Left lung (tissue), 4 donors: ENCODE measurements at regions not wholly inside any gene's neighbourhood (a gene's known extent, or its start where the extent isn't known, plus 50 kb on each side); places are given as distances from the start of the nearest gene placed in this dataset.

Source experiments
- ATAC-seq: fragments of 200-7000 bp; cut with Tn5 transposase; one replicate; pipeline ENCODE4 v1.9.1; 2020; ENCODE audit warnings: moderate library complexity
- DNase-seq, 4 donors: peaks; one replicate each; pipeline ENCODE4 v3.0.0-alpha.2; 2013 to 2020
- H3K27ac ChIP-seq, 2 donors: fragments of 200-600 bp; sonication (generic) in 1 of 2; one replicate each; pipeline versions ENCODE4 v1.5.0 to v1.8.0; 2020 to 2021
- H3K27me3 ChIP-seq, 2 donors: fragments of 200-600 bp; sonication (generic) in 1 of 2; one replicate each; pipeline versions ENCODE4 v1.5.0 to v1.8.0; 2020 to 2021
- H3K36me3 ChIP-seq, 2 donors: fragments of 200-600 bp; sonication (generic) in 1 of 2; one replicate each; pipeline versions ENCODE4 v1.5.0 to v1.8.0; 2020 to 2021
- H3K4me1 ChIP-seq, 2 donors: fragments of 200-600 bp; one replicate each; pipeline ENCODE4 v1.8.0; 2021
- H3K4me3 ChIP-seq, 2 donors: fragments of 200-600 bp; sonication (generic) in 1 of 2; one replicate each; pipeline versions ENCODE4 v1.5.0 to v1.8.0; 2020 to 2021; ENCODE audit warnings: mild to moderate bottlenecking in 1 of 2
- H3K9me3 ChIP-seq, 2 donors: fragments of 200-600 bp; sonication (generic) in 1 of 2; one replicate each; pipeline versions ENCODE4 v1.5.0 to v1.8.0; 2020 to 2021
- intact Hi-C, 2 donors: fragments of 100-400 bp; cut with DNase I; formaldehyde crosslinking; loops; one replicate each; pipeline versions ENCODE4 v1.11.2 to v1.14.2; 2022
- TF ChIP-seq, protein P1 (sequence below), 2 donors: fragments of 200-600 bp; sonication (generic) in 1 of 2; IDR thresholded peaks; one replicate each; pipeline versions ENCODE4 v1.5.0 to v1.8.0; 2021; ENCODE audit warnings: antibody characterized with exemption in 2 of 2
- donor health status: DM: no; HTN: yes; CAD: no.
- donor health status: DM: no; HTN: no; CAD: no.

DNA sequence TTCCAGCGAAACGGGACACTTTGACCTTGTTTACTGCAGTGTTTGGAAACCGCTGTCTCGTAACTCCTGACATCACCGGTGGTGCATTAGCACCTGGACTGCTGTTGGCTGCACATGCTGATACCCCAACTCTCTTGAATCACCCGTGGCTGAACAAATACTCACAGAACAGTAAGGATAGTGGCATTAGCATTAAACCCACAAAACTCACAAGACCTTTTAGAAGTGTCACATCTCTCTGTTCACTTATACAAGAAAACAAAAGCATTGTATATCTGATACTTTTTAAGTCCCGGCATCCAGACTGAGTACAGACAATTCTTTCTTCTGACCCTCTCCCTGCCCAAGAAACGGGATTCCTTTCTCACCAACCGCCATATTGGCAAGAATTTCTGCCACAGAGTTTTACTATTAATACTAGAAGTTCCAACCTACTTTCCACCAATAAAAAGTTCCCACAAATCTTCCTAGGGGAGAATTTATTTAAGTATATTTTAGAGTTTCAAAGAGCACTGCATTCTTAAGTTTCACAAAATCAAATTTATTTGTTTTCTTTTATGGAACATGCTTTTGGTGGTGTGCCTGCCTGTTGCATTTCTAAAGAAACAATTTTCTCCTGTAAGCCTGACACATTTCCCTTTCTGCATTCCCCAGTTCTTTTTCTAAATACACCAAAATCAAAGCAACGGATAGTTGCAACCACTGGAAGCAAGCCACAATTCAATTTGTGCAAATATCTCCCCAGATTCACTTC, 208.4 kb upstream of the KLF14 start:
- peaks cover 0 to 13% of the 10 kb centered on the region in 2 donors for H3K36me3 ChIP-seq
- TF ChIP-seq, protein P1, sequence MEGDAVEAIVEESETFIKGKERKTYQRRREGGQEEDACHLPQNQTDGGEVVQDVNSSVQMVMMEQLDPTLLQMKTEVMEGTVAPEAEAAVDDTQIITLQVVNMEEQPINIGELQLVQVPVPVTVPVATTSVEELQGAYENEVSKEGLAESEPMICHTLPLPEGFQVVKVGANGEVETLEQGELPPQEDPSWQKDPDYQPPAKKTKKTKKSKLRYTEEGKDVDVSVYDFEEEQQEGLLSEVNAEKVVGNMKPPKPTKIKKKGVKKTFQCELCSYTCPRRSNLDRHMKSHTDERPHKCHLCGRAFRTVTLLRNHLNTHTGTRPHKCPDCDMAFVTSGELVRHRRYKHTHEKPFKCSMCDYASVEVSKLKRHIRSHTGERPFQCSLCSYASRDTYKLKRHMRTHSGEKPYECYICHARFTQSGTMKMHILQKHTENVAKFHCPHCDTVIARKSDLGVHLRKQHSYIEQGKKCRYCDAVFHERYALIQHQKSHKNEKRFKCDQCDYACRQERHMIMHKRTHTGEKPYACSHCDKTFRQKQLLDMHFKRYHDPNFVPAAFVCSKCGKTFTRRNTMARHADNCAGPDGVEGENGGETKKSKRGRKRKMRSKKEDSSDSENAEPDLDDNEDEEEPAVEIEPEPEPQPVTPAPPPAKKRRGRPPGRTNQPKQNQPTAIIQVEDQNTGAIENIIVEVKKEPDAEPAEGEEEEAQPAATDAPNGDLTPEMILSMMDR (IDR thresholded peaks at IDR 0.05) = no peak
- no peak for DNase-seq
- intact Hi-C loops = no loop called here
- H3K27ac ChIP-seq = peak overlapping the region; percentile 72 to 79
- H3K4me3 ChIP-seq = peak overlapping the region in 1 of 2 donors; percentile 39
- H3K4me1 ChIP-seq = peaks cover 16 to 75% of the 10 kb centered on the region in 2 donors
- H3K9me3 ChIP-seq = no peaks in the 10 kb centered on the region
- no peaks in the 10 kb centered on the region for H3K27me3 ChIP-seq
- ATAC-seq = peak; percentile 23

DNA sequence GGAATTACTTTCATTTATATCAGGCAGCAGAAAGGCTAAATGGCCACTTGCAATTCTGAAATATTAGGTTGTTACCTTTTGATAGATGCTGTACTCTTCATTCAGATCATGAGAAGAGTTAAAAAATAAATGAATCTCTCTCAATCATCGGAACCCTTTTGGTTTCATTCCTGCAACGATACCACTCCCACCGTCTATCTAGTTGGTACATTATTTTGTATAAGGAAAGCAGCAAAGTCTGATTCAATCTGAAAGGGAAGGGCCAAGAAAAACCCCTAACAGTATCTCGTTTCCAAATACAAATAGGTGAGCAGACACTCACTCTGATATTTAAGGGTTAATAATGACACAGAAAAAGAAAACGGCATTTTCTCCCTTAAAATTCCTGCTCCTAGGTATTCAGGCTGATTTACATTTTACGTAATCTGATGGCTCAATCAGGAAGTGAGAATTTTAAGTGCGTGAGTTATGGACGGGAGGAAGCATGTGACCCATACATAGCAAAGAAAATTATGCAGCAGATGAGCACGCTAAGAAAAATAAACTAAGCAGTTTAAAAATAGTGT, 209.4 kb upstream of the KLF14 start:
- Histone ChIP-seq H3K36me3 (peaks cover 0 to 13% of the 10 kb centered on the region in 2 donors), H3K27me3 (no peaks in the 10 kb centered on the region), H3K4me1 (peaks cover 16 to 75% of the 10 kb centered on the region in 2 donors), H3K9me3 (no peaks in the 10 kb centered on the region), H3K4me3 (peak overlapping the region; percentile 23 to 39), H3K27ac (peak overlapping the region; percentile 72 to 79)
- DNase-seq = peak in 2 of 4 donors; percentile 23 to 41
- TF ChIP-seq, protein P1 (IDR thresholded peaks at IDR 0.05) = no peak
- intact Hi-C loops = no loop called here
- ATAC-seq = peak; percentile 65

DNA sequence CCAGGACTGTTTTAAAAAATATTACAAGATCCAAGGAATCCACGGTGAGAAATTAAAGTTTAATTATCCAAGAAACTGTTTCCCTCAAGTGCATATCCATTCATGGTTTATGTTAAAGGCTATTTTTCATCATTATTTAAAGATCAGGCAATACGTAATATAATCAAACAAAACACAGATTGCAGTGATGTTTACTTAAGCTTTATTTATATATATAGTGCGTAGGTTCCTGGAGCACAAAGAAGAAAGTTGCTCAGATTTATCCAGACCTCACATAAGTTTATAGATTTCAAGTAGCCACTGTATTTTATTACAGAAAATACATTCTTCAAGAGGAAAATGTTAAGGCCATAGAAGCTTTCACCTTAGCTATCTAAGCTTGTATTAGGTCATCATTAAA, 210.0 kb upstream of the KLF14 start:
- ATAC-seq = no peak
- intact Hi-C loops = no loop called here
- Histone ChIP-seq H3K36me3 (peaks cover 0 to 13% of the 10 kb centered on the region in 2 donors), H3K4me1 (peaks cover 16 to 78% of the 10 kb centered on the region in 2 donors), H3K4me3 (no peak overlapping the region), H3K9me3 (no peaks in the 10 kb centered on the region), H3K27ac (peak overlapping the region; percentile 72 to 79), H3K27me3 (no peaks in the 10 kb centered on the region)
- TF ChIP-seq, protein P1 (IDR thresholded peaks at IDR 0.05) = no peak
- no peak for DNase-seq

DNA sequence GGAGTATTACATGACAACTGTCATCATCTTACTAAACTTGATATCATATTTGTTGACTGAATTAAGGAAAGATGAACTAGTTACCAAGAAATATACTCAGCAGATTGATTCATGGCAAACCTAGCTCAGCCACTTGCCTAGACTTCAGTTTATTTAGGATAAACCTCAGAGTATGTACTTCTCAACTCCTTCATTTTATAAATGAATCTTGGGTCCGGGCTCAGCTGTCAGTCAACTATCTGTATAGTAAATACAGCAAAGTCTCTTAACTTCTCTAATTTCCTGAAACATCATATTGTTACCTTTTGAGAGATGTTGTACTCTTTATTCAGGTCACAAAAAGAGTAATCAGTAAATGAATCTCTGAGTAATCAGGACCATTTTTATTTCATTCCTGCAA, 211.0 kb upstream of the KLF14 start:
- no peaks in the 10 kb centered on the region for H3K9me3 ChIP-seq
- DNase-seq (no peak), ATAC-seq (no peak)

DNA sequence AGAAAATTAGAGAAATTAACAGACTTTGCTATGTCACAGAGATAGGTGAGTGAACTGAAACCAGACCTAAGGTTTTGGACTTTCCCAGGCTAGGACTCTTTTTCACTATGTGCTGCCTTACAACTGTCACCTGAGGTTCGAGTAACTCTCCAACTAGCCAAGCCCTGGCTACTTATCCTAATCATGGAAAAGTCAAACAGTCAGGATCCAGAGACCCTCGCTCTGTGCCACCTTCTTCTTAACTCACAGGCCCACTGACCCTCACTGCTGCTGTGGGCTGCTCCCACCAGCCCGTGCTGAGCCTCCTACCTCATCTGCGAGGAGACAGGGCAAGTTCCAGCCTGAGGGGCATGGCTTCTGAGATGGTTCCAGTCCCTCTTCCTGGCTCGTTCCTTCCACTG, 211.4 kb upstream of the KLF14 start:
- TF ChIP-seq, protein P1 (IDR thresholded peaks at IDR 0.05) = no peak
- ATAC-seq (no peak), DNase-seq (no peak)
- Histone ChIP-seq H3K4me3 (no peak overlapping the region), H3K4me1 (peaks cover 16 to 79% of the 10 kb centered on the region in 2 donors), H3K36me3 (peaks cover 0 to 14% of the 10 kb centered on the region in 2 donors), H3K9me3 (no peaks in the 10 kb centered on the region), H3K27me3 (no peaks in the 10 kb centered on the region), H3K27ac (peak overlapping the region in 1 of 2 donors; percentile 72)
- intact Hi-C loops = no loop called here

More for the DNA sequence above, 211.0 kb upstream of the KLF14 start:
- intact Hi-C loops = no loop called here
- TF ChIP-seq, protein P1 (IDR thresholded peaks at IDR 0.05) = no peak
- no peaks in the 10 kb centered on the region for H3K27me3 ChIP-seq
- H3K4me3 ChIP-seq = no peak overlapping the region
- peaks cover 16 to 76% of the 10 kb centered on the region in 2 donors for H3K4me1 ChIP-seq
- peak overlapping the region; percentile 37 to 72 for H3K27ac ChIP-seq
- H3K36me3 ChIP-seq = peaks cover 0 to 13% of the 10 kb centered on the region in 2 donors
